ENCODE measurements at regions not wholly inside any gene's neighbourhood (a gene's known extent, or its start where the extent isn't known, plus 50 kb on each side); places are given as distances from the start of the nearest gene placed in this dataset.
"Not testable (repeated sequence)": the region's sequence is repeated elsewhere in the genome, so short reads cannot be mapped to it uniquely, and the experiment has no call there.

GRCh38 chr1:198411240-198411639 lies 129.2 kb downstream of the ATP6V1G3 start:
- DNase-seq (ENCODE audit: low spot score): no peak

- no peak for DNase-seq (ENCODE audit: low spot score)
Measured at GRCh38 chr1:198408716-198409115, 131.8 kb downstream of the ATP6V1G3 start.

- not testable (repeated sequence) for DNase-seq (ENCODE audit: low spot score)
Measured at GRCh38 chr1:198404632-198405031, 135.8 kb downstream of the ATP6V1G3 start.

- DNase-seq (ENCODE audit: low spot score): no peak
Measured at GRCh38 chr1:198400063-198400462, 140.4 kb downstream of the ATP6V1G3 start.

GRCh38 chr1:198399452-198399851 lies 141.0 kb downstream of the ATP6V1G3 start:
- DNase-seq (ENCODE audit: low spot score): no peak

- DNase-seq (ENCODE audit: low spot score): no peak
Measured at GRCh38 chr1:198397208-198397808, 143.2 kb downstream of the ATP6V1G3 start.

GRCh38 chr1:198391393-198392020 lies 149.0 kb downstream of the ATP6V1G3 start:
- no peak for DNase-seq (ENCODE audit: low spot score)

GRCh38 chr1:198387587-198387986 lies 152.9 kb downstream of the ATP6V1G3 start:
- DNase-seq (ENCODE audit: low spot score): no peak

- DNase-seq (ENCODE audit: low spot score): no peak
Measured at GRCh38 chr1:198380275-198380674, 160.2 kb downstream of the ATP6V1G3 start.

GRCh38 chr1:198377702-198378101 lies 162.8 kb downstream of the ATP6V1G3 start:
- no peak for DNase-seq (ENCODE audit: low spot score)

GRCh38 chr1:198374288-198374687 lies 166.2 kb downstream of the ATP6V1G3 start:
- DNase-seq (ENCODE audit: low spot score): no peak

- no peak for DNase-seq (ENCODE audit: low spot score)
Measured at GRCh38 chr1:198373376-198373775, 167.1 kb downstream of the ATP6V1G3 start.
